ENCODE measurements at regions not wholly inside any gene's neighbourhood (a gene's known extent, or its start where the extent isn't known, plus 50 kb on each side); places are given as distances from the start of the nearest gene placed in this dataset.

GRCh38 chr3:101119535-101119934 lies 126.3 kb upstream of the ABI3BP start:
- no peak for TF ChIP-seq POLR2AphosphoS5 (IDR thresholded peaks at IDR 0.05; ENCODE audit: low read depth, low read length)
- TF ChIP-seq POLR2A (IDR thresholded peaks at IDR 0.05; ENCODE audit: low read depth, low read length) = no peak
- TF ChIP-seq SPI1 (IDR thresholded peaks at IDR 0.05; ENCODE audit: low read depth, low read length) = no peak
- TF ChIP-seq TAF1 (IDR thresholded peaks at IDR 0.05; ENCODE audit: low read depth, low read length) = no peak
- TF ChIP-seq PAX5 (IDR thresholded peaks at IDR 0.05; ENCODE audit: insufficient read depth, low read length, severe bottlenecking) = no peak

Measured in GM12891 (cell line).